ENCODE measurements at regions not wholly inside any gene's neighbourhood (a gene's known extent, or its start where the extent isn't known, plus 50 kb on each side); places are given as distances from the start of the nearest gene placed in this dataset.

DNA sequence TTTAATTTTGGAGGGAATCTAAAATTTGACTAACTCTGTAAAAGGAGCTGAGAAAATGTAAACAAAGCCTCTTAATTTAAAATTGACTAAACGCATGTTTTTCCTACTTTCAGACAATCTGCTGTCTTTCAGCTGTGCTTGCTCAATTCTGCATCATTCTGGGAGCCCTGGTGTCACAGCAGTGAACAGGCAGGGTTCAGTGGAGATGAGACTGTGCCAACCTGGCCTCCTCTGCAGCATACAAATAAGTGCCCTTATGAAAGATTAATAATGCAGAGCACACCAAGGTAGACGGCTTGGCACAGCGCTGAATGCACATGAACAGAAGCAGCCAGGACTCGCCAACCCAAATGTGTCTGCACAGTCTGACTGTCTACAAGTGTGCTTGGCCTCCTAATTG lies 222.0 kb upstream of the CHAC2 start:
- H3K4me3 ChIP-seq (ENCODE audit: control insufficient read depth, low read depth, low read length), result no peak overlapping the region
- TF ChIP-seq, protein P1, sequence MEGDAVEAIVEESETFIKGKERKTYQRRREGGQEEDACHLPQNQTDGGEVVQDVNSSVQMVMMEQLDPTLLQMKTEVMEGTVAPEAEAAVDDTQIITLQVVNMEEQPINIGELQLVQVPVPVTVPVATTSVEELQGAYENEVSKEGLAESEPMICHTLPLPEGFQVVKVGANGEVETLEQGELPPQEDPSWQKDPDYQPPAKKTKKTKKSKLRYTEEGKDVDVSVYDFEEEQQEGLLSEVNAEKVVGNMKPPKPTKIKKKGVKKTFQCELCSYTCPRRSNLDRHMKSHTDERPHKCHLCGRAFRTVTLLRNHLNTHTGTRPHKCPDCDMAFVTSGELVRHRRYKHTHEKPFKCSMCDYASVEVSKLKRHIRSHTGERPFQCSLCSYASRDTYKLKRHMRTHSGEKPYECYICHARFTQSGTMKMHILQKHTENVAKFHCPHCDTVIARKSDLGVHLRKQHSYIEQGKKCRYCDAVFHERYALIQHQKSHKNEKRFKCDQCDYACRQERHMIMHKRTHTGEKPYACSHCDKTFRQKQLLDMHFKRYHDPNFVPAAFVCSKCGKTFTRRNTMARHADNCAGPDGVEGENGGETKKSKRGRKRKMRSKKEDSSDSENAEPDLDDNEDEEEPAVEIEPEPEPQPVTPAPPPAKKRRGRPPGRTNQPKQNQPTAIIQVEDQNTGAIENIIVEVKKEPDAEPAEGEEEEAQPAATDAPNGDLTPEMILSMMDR (IDR thresholded peaks at IDR 0.05; ENCODE audit: control insufficient read depth, insufficient read depth, low read depth, low read length, missing control alignments), result no peak
- no peak for DNase-seq (ENCODE audit: low read depth)

DNA sequence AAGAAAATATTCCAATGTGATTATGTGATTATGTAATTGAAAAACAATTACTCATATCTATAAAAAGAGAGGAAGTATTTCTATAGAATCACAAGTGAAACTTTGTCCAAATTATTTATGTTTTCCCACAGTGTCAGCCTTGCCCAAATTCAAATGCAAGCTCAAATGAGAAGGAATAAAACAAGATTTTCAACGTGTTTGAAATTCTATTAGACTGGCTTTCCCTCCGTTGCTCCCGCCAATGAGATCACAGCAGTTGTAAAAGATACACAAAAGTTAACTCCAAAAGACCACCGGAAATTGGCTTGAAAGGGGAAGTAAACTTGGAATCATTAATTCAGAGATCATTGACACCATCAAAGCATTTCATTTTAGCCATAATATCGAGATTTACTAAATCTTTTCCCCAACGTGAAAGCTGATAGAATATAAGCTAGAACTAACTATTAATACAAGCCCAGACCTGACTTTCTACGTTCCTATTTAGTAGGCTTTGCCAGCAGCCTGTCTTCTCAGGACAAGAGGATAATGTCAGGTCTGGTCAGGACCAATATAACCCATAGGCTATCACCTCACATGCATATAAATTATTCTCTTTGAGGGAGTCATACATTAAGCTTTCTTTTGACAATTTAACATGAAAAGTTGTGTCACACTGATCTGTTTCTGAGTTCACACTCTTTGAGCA lies 222.6 kb upstream of the CHAC2 start:
- TF ChIP-seq, protein P1 (IDR thresholded peaks at IDR 0.05; ENCODE audit: control insufficient read depth, insufficient read depth, low read depth, low read length, missing control alignments), result no peak
- no peak for DNase-seq (ENCODE audit: low read depth)
- H3K4me3 ChIP-seq (ENCODE audit: control insufficient read depth, low read depth, low read length), result no peak overlapping the region

DNA sequence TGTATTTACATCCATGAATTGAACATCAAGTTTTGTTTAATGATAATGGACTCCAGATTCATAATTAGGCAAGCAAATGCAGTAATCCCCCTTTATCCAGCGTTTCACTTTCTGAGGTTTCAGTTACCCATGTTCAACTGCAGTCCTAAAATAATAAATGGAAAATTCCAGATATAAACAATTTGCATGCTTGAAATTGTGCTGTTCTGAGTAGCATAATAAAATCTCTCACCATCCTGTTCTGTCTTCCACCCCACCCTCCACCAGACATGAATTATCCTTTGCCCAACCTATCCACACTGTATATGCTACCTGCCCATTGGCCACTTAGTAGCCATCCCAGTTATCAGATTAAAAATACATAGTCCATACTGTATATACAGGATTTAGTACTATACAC lies 224.5 kb upstream of the CHAC2 start:
- DNase-seq (ENCODE audit: low read depth), result no peak
- H3K4me3 ChIP-seq (ENCODE audit: control insufficient read depth, low read depth, low read length), result no peak overlapping the region
- TF ChIP-seq, protein P1 (IDR thresholded peaks at IDR 0.05; ENCODE audit: control insufficient read depth, insufficient read depth, low read depth, low read length, missing control alignments), result no peak

DNA sequence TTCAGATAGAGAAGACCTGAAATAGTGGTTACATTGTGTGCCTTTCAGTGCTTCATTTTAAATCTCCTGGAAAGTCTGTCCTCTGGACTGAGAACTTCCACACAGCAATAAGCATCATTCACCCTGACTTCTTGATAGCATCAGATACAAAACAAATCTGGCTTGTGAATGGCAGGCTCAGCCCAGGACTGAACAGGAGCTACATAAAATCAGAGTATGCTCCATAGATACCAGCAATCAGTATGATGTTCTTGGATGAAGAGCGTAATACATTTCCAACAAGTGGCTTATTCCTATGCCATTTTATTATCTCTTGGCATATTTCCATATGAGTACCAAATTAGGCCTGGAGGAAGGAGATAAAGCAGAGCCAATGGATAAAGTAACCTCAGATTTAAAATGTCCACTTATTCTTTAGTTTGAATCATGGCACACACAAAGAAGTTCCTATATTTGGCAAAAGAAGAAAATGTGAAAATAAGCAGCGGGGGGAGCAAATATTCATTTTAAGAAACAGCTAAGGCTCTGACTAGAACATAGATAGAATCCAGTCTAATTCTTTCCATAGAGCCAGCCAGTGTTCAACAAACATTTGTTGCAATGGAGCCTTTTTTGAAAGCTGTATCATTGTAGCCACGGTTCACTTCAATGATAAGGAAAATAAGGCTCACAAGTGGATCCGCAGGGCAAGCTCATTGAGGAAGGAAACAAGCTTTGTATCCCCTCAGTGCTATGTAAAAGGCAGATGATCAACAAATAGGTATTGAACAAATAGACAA lies 230.8 kb upstream of the CHAC2 start:
- TF ChIP-seq, protein P1 (IDR thresholded peaks at IDR 0.05; ENCODE audit: control insufficient read depth, insufficient read depth, low read depth, low read length, missing control alignments), result no peak
- no peak for DNase-seq (ENCODE audit: low read depth)
- H3K4me3 ChIP-seq (ENCODE audit: control insufficient read depth, low read depth, low read length), result no peak overlapping the region

DNA sequence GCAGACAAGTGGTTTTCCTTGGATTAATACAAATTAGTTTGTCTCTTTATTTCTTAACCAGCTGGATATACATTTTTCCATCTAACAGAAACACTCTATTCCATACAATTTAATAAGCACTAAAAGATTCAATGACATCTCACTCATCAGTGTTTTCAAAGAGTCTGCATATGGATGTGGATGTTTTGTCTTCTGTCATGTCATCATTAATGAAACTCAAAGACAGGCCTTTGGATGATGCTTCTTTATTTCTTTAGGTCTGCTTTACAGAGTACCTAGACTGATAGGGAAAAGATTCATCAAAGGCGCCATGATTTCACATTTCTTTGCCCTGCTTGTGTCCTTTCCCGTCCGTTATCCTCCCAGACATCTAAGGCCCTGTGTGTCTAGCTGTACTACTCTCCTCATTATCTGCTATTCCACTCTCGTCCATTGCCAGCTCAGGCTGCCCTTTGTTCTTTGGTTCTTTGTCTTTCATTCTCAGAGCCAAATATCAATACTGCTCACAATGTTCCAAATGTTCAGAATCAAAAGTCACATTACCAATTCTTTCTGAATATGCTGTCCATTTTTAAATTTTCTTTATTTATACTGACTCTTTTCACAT lies 232.3 kb upstream of the CHAC2 start:
- no peak overlapping the region for H3K4me3 ChIP-seq (ENCODE audit: control insufficient read depth, low read depth, low read length)
- TF ChIP-seq, protein P1 (IDR thresholded peaks at IDR 0.05; ENCODE audit: control insufficient read depth, insufficient read depth, low read depth, low read length, missing control alignments), result no peak
- no peak for DNase-seq (ENCODE audit: low read depth)

DNA sequence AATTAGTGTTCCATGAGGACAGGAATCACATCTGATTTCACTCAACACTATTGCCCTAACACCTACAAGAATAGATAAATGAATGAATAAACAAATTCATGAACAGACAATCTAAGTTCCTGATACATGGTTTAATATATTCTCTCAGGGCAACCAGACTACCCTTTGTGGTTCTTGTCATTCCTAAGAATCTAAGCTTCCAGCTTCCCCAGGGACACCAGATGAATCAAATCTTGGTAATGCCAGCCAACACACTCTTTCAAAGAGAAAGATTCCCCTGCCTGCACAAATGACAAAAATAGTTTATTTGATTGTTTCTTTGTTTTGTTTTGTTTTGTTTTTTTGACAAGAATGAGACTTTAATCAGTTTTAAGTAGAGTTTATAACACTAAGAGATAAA lies 237.5 kb upstream of the CHAC2 start:
- H3K4me3 ChIP-seq (ENCODE audit: control insufficient read depth, low read depth, low read length), result no peak overlapping the region
- DNase-seq (ENCODE audit: low read depth), result no peak
- TF ChIP-seq, protein P1 (IDR thresholded peaks at IDR 0.05; ENCODE audit: control insufficient read depth, insufficient read depth, low read depth, low read length, missing control alignments), result no peak
